HG02763 (cell line): ENCODE measurements at regions not wholly inside any gene's neighbourhood (a gene's known extent, or its start where the extent isn't known, plus 50 kb on each side); places are given as distances from the start of the nearest gene placed in this dataset.
"Not testable (repeated sequence)": the region's sequence is repeated elsewhere in the genome, so short reads cannot be mapped to it uniquely, and the experiment has no call there.

Experiments used
- ATAC-seq: cut with Tn5 transposase; IDR thresholded peaks from one replicate; pipeline ENCODE4 v1.9.1; 2021; ENCODE audit warnings: mild to moderate bottlenecking, moderate library complexity; ENCODE audit not compliant: unreplicated experiment

GRCh38 chr17:445839-446238 lies 93.2 kb upstream of the RPH3AL start, which contains the start of gene RFLNB:
TSS of gene RFLNB (minus strand) at chr17:445939.
- ATAC-seq = not testable (repeated sequence)

DNA sequence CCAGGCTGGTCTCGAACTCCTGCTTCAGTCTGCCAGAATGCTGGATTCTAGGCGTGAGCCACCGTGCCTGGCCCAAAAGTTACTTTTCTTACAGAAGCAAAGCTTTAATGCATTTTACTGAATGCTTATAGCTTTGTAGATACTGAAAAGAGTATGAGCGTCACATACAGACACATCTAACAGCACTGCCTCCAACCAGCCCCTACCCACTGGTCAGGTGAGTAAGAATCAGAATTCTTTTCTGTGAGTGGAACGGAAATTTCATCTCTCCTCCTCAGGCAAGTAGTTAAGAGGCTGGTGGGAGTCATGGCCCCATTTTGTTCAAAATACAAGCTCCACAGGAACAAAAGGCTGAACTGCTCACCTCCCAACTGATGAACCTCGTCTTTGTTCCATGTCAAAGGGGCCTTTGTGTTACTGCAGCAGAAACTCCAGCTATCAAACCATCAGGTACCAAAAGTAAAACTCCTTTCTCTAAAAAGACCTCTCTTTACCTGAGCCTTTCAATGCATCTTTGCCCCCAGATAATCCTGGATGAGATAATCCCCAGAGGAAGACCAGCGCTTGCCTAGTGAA lies 92.4 kb upstream of the RPH3AL start:
- ATAC-seq = no peak

DNA sequence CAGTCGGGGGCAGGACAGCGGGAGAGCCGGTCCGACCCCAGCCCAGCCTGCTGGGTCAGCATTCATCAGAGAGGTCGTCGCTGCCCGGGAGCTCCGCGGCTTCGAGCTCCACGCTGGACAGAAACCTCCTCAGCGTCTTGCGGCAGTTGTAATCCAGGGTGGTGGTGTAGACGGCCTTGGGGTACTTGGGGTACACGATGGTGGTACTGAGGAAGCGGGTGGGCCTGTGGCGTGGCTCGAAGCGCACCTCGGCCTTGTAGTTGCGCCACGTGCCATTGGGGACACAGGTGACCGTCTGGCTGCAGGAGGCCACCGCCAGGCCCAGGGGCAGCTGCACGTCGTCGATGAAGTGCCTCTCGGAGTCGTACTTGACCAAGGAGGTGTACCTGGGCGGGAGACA lies 90.5 kb upstream of the RPH3AL start:
- ATAC-seq = no peak

GRCh38 chr17:441155-441950 lies 88.7 kb upstream of the RPH3AL start:
- no peak for ATAC-seq

DNA sequence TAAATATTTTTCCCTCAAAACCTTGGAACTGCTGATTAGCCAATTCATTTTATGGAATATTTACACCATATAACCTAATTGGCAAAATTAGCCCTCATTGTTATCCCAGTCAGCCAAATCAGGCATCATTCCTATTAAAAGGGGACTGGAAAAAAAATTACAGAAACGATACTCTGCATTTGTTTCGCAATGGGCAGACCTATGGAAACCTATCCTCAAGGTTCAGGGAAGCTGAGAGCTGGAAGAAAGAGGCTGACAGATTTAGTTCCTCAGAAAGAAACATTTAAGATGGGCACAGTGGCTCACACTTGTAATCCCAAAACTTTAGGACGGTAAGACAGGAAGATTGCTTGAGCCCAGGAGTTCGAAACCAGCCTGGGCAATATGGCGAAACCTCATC lies 85.6 kb upstream of the RPH3AL start:
- ATAC-seq = no peak

DNA sequence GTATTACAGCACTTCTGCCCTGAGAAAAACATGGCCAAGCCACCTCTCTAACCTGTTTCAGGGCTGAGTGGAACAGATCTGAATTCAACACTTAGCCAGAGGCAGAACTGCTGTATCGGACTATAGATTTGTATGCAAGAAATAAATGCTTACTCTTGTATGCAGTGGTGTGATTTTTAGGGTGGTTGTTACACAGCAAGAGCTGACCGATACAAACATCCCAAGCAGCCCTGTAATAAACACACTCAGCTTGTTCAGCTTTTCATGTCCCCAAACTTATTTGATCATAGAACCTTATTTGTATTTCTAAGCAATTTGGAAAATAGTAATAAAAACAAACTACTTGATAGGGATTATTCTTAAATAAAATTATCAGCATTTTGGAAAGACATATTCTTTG lies 84.9 kb upstream of the RPH3AL start:
- no peak for ATAC-seq

DNA sequence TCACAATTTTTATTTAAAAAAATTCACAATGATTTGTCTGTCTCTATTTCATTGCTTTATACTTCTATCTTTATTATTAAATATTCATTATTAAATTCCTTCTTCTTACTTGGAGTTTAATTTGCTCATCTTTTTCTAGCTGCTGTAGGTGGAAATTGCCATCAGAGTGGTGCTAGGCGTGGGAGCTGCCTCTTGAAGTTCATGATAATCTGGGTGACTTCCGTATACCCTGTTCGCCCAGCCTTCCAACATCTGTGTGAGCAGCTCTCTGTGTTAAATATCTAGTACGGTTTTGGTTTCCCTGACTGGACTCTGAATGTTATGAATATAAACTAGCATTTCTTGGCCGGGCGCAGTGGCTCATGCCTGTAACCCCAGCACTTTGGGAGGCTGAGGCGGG lies 84.0 kb upstream of the RPH3AL start:
- ATAC-seq = no peak

DNA sequence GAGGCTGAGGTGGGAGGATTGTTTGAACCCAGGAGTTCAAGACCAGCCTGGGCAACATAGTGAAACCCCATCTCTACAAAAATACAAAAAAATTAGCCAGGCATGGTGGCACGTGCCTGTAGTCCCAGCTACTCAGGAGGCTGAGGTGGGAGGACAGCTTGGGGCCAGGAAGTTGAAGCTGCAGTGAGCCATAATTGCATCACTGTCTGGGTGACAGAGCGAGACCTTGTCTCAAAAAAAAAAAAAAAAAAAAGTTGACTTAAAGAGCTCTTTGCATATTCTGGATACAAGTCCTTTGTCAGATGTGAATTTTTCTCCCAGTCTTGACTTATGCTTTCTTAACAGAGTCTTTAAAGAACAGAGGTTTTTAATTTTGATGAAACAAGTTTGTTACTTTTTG lies 79.9 kb upstream of the RPH3AL start:
- ATAC-seq = not testable (repeated sequence)

GRCh38 chr17:431494-431893 lies 78.9 kb upstream of the RPH3AL start:
- no peak for ATAC-seq

DNA sequence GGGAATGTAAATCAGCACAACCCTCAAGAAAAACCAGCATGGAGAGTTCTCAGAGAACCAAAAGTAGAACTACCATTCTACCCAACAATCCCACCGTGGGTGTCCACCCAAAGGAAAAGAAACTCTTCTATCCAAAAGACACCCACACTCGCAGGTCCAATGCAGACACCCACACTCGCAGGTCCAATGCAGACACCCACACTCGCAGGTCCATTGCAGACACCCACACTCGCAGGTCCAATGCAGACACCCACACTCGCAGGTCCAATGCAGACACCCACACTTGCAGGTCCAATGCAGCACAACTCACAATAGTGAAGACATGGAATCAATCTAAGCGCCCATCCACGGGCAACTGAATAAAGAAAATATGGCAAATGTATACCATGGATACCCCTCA lies 77.0 kb upstream of the RPH3AL start:
- no peak for ATAC-seq

DNA sequence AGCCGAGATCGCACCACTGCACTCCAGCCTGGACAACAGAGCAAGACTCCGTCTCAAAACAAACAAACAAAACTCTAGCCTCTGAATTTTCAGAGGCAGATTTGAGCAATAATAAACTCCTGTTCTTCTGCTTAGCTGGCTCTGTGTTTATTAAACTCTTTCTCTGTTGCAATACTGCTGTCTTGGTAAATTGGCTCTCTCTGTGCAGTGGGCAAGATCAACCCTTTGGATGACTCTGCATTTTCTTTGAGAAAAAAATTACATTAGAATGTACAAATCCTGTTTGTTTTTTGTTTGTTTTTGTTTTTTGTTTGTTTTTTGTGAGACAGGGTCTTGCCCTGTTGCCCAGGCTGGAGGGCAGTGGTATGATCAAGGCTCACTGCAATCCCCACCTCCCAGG lies 75.8 kb upstream of the RPH3AL start:
- no peak for ATAC-seq

DNA sequence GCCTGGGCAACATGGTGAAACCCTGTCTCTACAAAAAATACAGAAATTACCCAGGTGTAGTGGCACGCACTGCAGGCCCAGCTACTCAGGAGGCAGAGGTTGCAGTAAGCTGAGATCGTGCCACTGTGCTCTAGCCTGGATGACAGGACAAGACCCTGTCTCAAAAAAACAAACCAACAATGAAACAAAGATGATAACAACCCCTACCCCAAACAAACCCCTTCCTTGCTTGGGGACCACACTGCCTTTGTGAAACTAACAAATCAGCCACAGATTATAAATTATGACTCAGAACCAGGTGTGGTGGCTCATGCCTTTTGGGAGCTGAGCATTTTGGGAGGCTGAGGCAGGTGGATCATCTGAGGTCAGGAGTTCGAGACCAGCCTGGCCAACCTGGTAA lies 75.3 kb upstream of the RPH3AL start:
- ATAC-seq = no peak

GRCh38 chr17:427327-427726 lies 74.7 kb upstream of the RPH3AL start:
- no peak for ATAC-seq

- ATAC-seq = no peak
Measured at GRCh38 chr17:422196-422930, 69.8 kb upstream of the RPH3AL start.

DNA sequence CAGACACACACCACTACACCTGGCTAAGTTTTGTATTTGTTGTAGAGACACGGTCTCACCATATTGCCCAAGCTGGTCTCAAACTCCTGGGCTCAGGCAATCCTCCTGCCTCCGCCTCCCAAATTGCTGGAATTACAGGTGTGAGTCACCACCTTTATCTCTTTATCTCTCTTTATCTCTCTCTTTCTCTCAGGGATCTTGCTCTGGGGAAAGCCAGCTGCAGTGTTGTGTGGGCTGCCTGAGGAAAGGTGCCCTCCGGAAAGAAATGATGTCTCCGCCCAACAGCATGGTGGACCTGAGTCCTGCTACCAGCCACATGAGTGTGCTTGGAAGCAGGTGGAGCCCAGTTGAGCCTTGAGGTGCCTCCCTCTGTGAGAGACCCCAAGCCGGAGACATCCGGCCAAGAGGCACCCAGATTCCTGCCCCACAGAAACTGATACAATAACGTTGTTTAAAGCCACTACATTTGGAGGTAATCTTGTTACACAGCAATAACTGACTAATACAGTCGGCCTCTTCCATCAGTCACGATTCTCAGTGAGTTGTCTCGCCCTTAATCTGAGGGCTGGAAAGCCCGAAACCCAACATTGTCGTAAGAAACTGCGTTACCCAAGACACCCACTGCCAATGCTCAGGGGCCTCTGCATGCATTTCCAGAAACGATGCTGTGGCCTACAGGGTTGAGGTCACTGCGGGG lies 68.0 kb upstream of the RPH3AL start:
- ATAC-seq = no peak

- ATAC-seq = no peak
Measured at GRCh38 chr17:419073-419735, 66.6 kb upstream of the RPH3AL start.

- no peak for ATAC-seq
Measured at GRCh38 chr17:418421-418751, 65.8 kb upstream of the RPH3AL start.

GRCh38 chr17:417691-418420 lies 65.2 kb upstream of the RPH3AL start:
- no peak for ATAC-seq

GRCh38 chr17:416293-417206 lies 63.9 kb upstream of the RPH3AL start:
- peak; percentile 81 for ATAC-seq
